Kidney (tissue), 13 donors: ENCODE measurements at regions not wholly inside any gene's neighbourhood (a gene's known extent, or its start where the extent isn't known, plus 50 kb on each side); places are given as distances from the start of the nearest gene placed in this dataset.

Source experiments
- DNase-seq, 5 donors: peaks; one replicate each; pipeline ENCODE4 v3.0.0-alpha.2; 2013 to 2020
- FAIRE-seq: peaks from 2 replicates; lab custom pipeline; 2012; peaks lifted over from hg19 to GRCh38; lab: Jason Lieb, UNC
- H3K27ac ChIP-seq, 2 donors: one replicate each; pipeline ENCODE4 v1.7.0; 2013; ENCODE audit warnings: low read depth in 2 of 2, low read length in 2 of 2, inconsistent platforms in 1 of 2
- H3K27me3 ChIP-seq: one replicate; pipeline ENCODE4 v1.7.1; 2013; ENCODE audit warnings: low read length, inconsistent platforms; ENCODE audit not compliant: control insufficient read depth, insufficient read depth
- H3K36me3 ChIP-seq, 3 donors: one replicate each; pipeline versions ENCODE4 v1.7.0 to v1.7.1; 2013; ENCODE audit warnings: low read length in 3 of 3, control low read depth in 1 of 3, inconsistent platforms in 1 of 3; ENCODE audit not compliant: insufficient read depth in 3 of 3, control insufficient read depth in 2 of 3
- H3K4me1 ChIP-seq, 3 donors: one replicate each; pipeline versions ENCODE4 v1.7.0 to v1.7.1; 2013; ENCODE audit warnings: low read length in 3 of 3, inconsistent platforms in 1 of 3, low read depth in 1 of 3; ENCODE audit not compliant: control insufficient read depth in 2 of 3, insufficient read depth in 2 of 3
- H3K4me3 ChIP-seq, 3 donors: one replicate each; pipeline versions ENCODE4 v1.7.0 to v1.8.1; 2013; ENCODE audit warnings: low read length in 3 of 3, control low read depth in 1 of 3, inconsistent platforms in 1 of 3
- H3K9ac ChIP-seq, 3 donors: one replicate each; pipeline versions ENCODE4 v1.7.0 to v1.7.1; 2013; ENCODE audit warnings: low read length in 3 of 3, control low read depth in 1 of 3, inconsistent platforms in 1 of 3
- H3K9me3 ChIP-seq, 3 donors: one replicate each; pipeline versions ENCODE4 v1.7.0 to v1.7.1; 2013; ENCODE audit warnings: low read length in 3 of 3, control low read depth in 1 of 3, inconsistent platforms in 1 of 3; ENCODE audit not compliant: control insufficient read depth in 2 of 3, insufficient read depth in 1 of 3
- intact Hi-C: fragments of 100-400 bp; cut with DNase I; formaldehyde crosslinking; loops from one replicate; pipeline ENCODE4 v1.11.1; 2022
- TF ChIP-seq, protein P1 (sequence below): IDR thresholded peaks from 3 replicates; pipeline ENCODE4 v1.5.1; 2012; ENCODE audit warnings: mild to moderate bottlenecking, moderate library complexity, borderline replicate concordance; ENCODE audit not compliant: insufficient read depth; ENCODE audit errors: extremely low read depth
- donor health status: control.
- donor health status: control.
- donor health status: control.
- donor health status: control.
- donor health status: control.
- donor health status: DM: yes; HTN: yes; CAD: no.
- donor health status: Normal renal cell carcinoma (clear cell type).

DNA sequence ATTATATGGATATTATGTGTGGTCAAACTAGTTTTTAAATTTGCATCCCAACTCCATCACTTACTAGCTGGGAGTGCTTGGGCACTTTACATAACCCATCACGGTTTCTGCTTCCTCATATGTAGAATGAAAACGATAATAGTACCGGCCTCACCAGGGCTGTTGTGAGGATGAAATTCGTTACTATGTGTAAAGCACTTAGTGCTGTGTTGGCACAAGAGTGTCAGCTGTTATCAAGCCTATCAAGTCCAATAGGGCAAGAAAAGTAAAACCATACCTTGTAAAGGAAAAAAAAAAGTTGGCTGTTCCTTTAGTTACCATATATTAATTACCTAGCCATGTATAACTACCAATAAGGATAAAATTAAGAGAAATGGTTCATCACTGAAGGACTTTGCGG lies 65.4 kb downstream of the TET3 start:
- TF ChIP-seq, protein P1, sequence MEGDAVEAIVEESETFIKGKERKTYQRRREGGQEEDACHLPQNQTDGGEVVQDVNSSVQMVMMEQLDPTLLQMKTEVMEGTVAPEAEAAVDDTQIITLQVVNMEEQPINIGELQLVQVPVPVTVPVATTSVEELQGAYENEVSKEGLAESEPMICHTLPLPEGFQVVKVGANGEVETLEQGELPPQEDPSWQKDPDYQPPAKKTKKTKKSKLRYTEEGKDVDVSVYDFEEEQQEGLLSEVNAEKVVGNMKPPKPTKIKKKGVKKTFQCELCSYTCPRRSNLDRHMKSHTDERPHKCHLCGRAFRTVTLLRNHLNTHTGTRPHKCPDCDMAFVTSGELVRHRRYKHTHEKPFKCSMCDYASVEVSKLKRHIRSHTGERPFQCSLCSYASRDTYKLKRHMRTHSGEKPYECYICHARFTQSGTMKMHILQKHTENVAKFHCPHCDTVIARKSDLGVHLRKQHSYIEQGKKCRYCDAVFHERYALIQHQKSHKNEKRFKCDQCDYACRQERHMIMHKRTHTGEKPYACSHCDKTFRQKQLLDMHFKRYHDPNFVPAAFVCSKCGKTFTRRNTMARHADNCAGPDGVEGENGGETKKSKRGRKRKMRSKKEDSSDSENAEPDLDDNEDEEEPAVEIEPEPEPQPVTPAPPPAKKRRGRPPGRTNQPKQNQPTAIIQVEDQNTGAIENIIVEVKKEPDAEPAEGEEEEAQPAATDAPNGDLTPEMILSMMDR, result no peak
- no peak for FAIRE-seq
- peaks cover 0 to 2% (median 0%) of the 10 kb centered on the region in 3 donors for H3K36me3 ChIP-seq
- no peak overlapping the region for H3K9ac ChIP-seq
- no peaks in the 10 kb centered on the region for H3K27me3 ChIP-seq
- H3K4me3 ChIP-seq, result no peak overlapping the region
- DNase-seq, result no peak
- no peaks in the 10 kb centered on the region for H3K9me3 ChIP-seq
- intact Hi-C loops, result no loop called here
- H3K4me1 ChIP-seq, result no peaks in the 10 kb centered on the region
- no peak overlapping the region for H3K27ac ChIP-seq

DNA sequence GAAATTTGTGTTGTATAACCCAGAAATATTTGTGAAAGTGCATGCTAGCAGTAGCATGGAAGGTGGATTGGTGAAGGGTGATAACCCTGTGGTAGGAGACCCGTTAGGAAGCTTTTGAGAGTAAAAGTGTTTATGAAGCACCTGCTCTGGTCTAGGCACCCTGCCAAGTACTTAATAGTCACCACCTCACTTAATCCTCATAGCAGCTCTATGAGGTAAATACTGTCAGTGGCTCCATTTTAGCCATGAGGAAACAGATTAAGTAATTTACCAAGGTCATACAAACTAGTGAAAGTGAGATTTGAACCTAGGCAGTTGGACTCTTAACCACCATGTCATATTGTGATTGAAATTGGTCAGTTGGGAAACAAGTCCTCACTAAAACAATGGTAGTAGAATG lies 66.8 kb downstream of the TET3 start:
- no peak for FAIRE-seq
- Histone ChIP-seq H3K27ac (no peak overlapping the region), H3K9me3 (no peaks in the 10 kb centered on the region), H3K36me3 (peaks cover 0 to 2% (median 0%) of the 10 kb centered on the region in 3 donors), H3K9ac (no peak overlapping the region), H3K27me3 (no peaks in the 10 kb centered on the region), H3K4me1 (no peaks in the 10 kb centered on the region), H3K4me3 (no peak overlapping the region)
- intact Hi-C loops, result no loop called here
- no peak for DNase-seq
- TF ChIP-seq, protein P1, result no peak

- H3K9me3 ChIP-seq, result no peaks in the 10 kb centered on the region
- FAIRE-seq (no peak), DNase-seq (no peak)
- no peak overlapping the region for H3K27ac ChIP-seq
- H3K36me3 ChIP-seq, result no peaks in the 10 kb centered on the region
- TF ChIP-seq, protein P1, result no peak
- no peak overlapping the region for H3K4me3 ChIP-seq
- no peak overlapping the region for H3K9ac ChIP-seq
- H3K27me3 ChIP-seq, result no peaks in the 10 kb centered on the region
- no peaks in the 10 kb centered on the region for H3K4me1 ChIP-seq
- intact Hi-C loops, result no loop called here
These were observed 68.3 kb downstream of the TET3 start for GRCh38 chr2:74052732-74053710.
